ENCODE measurements at regions not wholly inside any gene's neighbourhood (a gene's known extent, or its start where the extent isn't known, plus 50 kb on each side); places are given as distances from the start of the nearest gene placed in this dataset.

- DNase-seq (ENCODE audit: low read depth, low spot score) = no peak
- H3K9ac ChIP-seq (ENCODE audit: insufficient read length) = no peak overlapping the region
- TF ChIP-seq POLR2AphosphoS5 (IDR thresholded peaks at IDR 0.05; ENCODE audit: borderline replicate concordance, low read depth, low read length) = no peak
- TF ChIP-seq FOXP2 (optimal IDR thresholded peaks at IDR 0.05; ENCODE audit: control extremely low read depth, extremely low read length, insufficient read depth) = no peak
- no peak for TF ChIP-seq EZH2 (IDR thresholded peaks at IDR 0.05)
- H3K9me3 ChIP-seq (ENCODE audit: low read depth, low read length) = no peaks in the 10 kb centered on the region
- no peak overlapping the region for H3K27ac ChIP-seq
- no peaks in the 10 kb centered on the region for H3K36me3 ChIP-seq (ENCODE audit: insufficient read depth, low read length)
- no peak overlapping the region for H3K4me3 ChIP-seq
Observed at GRCh38 chr16:85428899-85429775, 184.0 kb upstream of the GSE1 start.

- H3K4me3 ChIP-seq = no peak overlapping the region
- H3K27ac ChIP-seq = no peak overlapping the region
- no peaks in the 10 kb centered on the region for H3K36me3 ChIP-seq (ENCODE audit: insufficient read depth, low read length)
- no peaks in the 10 kb centered on the region for H3K9me3 ChIP-seq (ENCODE audit: low read depth, low read length)
- DNase-seq (ENCODE audit: low read depth, low spot score) = no peak
- no peak overlapping the region for H3K9ac ChIP-seq (ENCODE audit: insufficient read length)
- TF ChIP-seq EZH2 (IDR thresholded peaks at IDR 0.05) = no peak
- no peak for TF ChIP-seq POLR2AphosphoS5 (IDR thresholded peaks at IDR 0.05; ENCODE audit: borderline replicate concordance, low read depth, low read length)
- no peak for TF ChIP-seq FOXP2 (optimal IDR thresholded peaks at IDR 0.05; ENCODE audit: control extremely low read depth, extremely low read length, insufficient read depth)
Observed at GRCh38 chr16:85429776-85430522, 183.2 kb upstream of the GSE1 start.

- no peak for TF ChIP-seq EZH2 (IDR thresholded peaks at IDR 0.05)
- TF ChIP-seq FOXP2 (optimal IDR thresholded peaks at IDR 0.05; ENCODE audit: control extremely low read depth, extremely low read length, insufficient read depth) = no peak
- no peak for DNase-seq (ENCODE audit: low read depth, low spot score)
- H3K27ac ChIP-seq = no peak overlapping the region
Observed at GRCh38 chr16:85430523-85431421, 182.3 kb upstream of the GSE1 start.

GRCh38 chr16:85431431-85432124, 181.5 kb upstream of the GSE1 start:
- Histone ChIP-seq H3K9me3 (ENCODE audit: low read depth, low read length) (no peaks in the 10 kb centered on the region), H3K9ac (ENCODE audit: insufficient read length) (no peak overlapping the region), H3K36me3 (ENCODE audit: insufficient read depth, low read length) (no peaks in the 10 kb centered on the region), H3K4me3 (no peak overlapping the region), H3K27ac (no peak overlapping the region)
- no peak for TF ChIP-seq POLR2AphosphoS5 (IDR thresholded peaks at IDR 0.05; ENCODE audit: borderline replicate concordance, low read depth, low read length)
- TF ChIP-seq EZH2 (IDR thresholded peaks at IDR 0.05) = no peak
- TF ChIP-seq FOXP2 (optimal IDR thresholded peaks at IDR 0.05; ENCODE audit: control extremely low read depth, extremely low read length, insufficient read depth) = no peak
- DNase-seq (ENCODE audit: low read depth, low spot score) = no peak

More at GRCh38 chr16:85430523-85431421, 182.3 kb upstream of the GSE1 start:
- H3K9me3 ChIP-seq (ENCODE audit: low read depth, low read length) = no peaks in the 10 kb centered on the region
- no peak overlapping the region for H3K4me3 ChIP-seq
- no peaks in the 10 kb centered on the region for H3K36me3 ChIP-seq (ENCODE audit: insufficient read depth, low read length)
- no peak overlapping the region for H3K9ac ChIP-seq (ENCODE audit: insufficient read length)

GRCh38 chr16:85432606-85433005, 180.5 kb upstream of the GSE1 start:
- no peak overlapping the region for H3K27ac ChIP-seq
- TF ChIP-seq FOXP2 (optimal IDR thresholded peaks at IDR 0.05; ENCODE audit: control extremely low read depth, extremely low read length, insufficient read depth) = no peak
- TF ChIP-seq POLR2AphosphoS5 (IDR thresholded peaks at IDR 0.05; ENCODE audit: borderline replicate concordance, low read depth, low read length) = no peak
- TF ChIP-seq EZH2 (IDR thresholded peaks at IDR 0.05) = no peak

GRCh38 chr16:85433477-85433876, 179.6 kb upstream of the GSE1 start:
- DNase-seq (ENCODE audit: low read depth, low spot score) = no peak
- no peak overlapping the region for H3K9ac ChIP-seq (ENCODE audit: insufficient read length)
- TF ChIP-seq EZH2 (IDR thresholded peaks at IDR 0.05) = no peak
- no peak for TF ChIP-seq FOXP2 (optimal IDR thresholded peaks at IDR 0.05; ENCODE audit: control extremely low read depth, extremely low read length, insufficient read depth)
- TF ChIP-seq POLR2AphosphoS5 (IDR thresholded peaks at IDR 0.05; ENCODE audit: borderline replicate concordance, low read depth, low read length) = no peak
- no peaks in the 10 kb centered on the region for H3K9me3 ChIP-seq (ENCODE audit: low read depth, low read length)
- H3K27ac ChIP-seq = no peak overlapping the region
- H3K36me3 ChIP-seq (ENCODE audit: insufficient read depth, low read length) = no peaks in the 10 kb centered on the region
- no peak overlapping the region for H3K4me3 ChIP-seq

More at GRCh38 chr16:85432606-85433005, 180.5 kb upstream of the GSE1 start:
- no peak overlapping the region for H3K4me3 ChIP-seq
- no peaks in the 10 kb centered on the region for H3K9me3 ChIP-seq (ENCODE audit: low read depth, low read length)
- no peak overlapping the region for H3K9ac ChIP-seq (ENCODE audit: insufficient read length)
- H3K36me3 ChIP-seq (ENCODE audit: insufficient read depth, low read length) = no peaks in the 10 kb centered on the region
- DNase-seq (ENCODE audit: low read depth, low spot score) = no peak

DNA sequence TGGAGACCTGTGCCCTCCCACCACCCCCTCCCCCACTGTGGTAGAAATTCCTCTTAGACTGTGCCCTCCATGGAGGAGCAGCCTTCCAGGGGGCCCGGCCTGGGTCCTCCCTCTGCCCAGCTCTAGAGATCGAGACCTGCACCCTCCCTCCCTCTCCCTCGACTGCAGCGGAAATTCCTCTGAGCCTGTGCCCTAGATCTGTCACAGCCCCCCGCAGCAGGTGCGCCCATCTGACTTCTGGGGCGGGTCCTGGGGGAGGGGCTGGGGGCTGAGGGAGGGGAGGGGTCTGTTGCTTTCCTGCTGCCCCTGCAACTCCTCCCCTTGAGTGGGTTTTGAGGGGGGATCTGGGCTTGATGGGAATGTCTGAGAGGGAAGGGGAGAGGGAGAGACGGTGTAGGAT, 177.8 kb upstream of the GSE1 start:
- Histone ChIP-seq H3K4me3 (no peak overlapping the region), H3K9ac (ENCODE audit: insufficient read length) (no peak overlapping the region), H3K36me3 (ENCODE audit: insufficient read depth, low read length) (no peaks in the 10 kb centered on the region), H3K27ac (no peak overlapping the region), H3K9me3 (ENCODE audit: low read depth, low read length) (no peaks in the 10 kb centered on the region)
- TF ChIP-seq POLR2AphosphoS5 (IDR thresholded peaks at IDR 0.05; ENCODE audit: borderline replicate concordance, low read depth, low read length) (no peak), FOXP2 (optimal IDR thresholded peaks at IDR 0.05; ENCODE audit: control extremely low read depth, extremely low read length, insufficient read depth) (no peak), EZH2 (IDR thresholded peaks at IDR 0.05) (no peak)
- DNase-seq (ENCODE audit: low read depth, low spot score) = no peak
